A673 (cell line): ENCODE measurements at regions not wholly inside any gene's neighbourhood (a gene's known extent, or its start where the extent isn't known, plus 50 kb on each side); places are given as distances from the start of the nearest gene placed in this dataset.

ENCODE experiments used
- BruUV-seq: library from RNA; stranded (reverse); fragments of 400-500 nt; replicated peaks from 2 replicates; lab custom pipeline; 2021; lab: Mats Ljungman, UMichigan
- CTCF ChIA-PET: fragments of 300-600 bp; sonication (Branson Sonifier 250); formaldehyde crosslinking; loops from one replicate; lab custom pipeline; 2022; ENCODE audit warnings: antibody characterized with exemption; lab: Charles Lee
- POLR2A ChIA-PET: fragments of 300-600 bp; sonication (Branson Sonifier 250); formaldehyde crosslinking; loops from one replicate; lab custom pipeline; 2022; ENCODE audit warnings: antibody characterized with exemption; ENCODE audit not compliant: low non-redundant PET; lab: Charles Lee
- DNase-seq: peaks from one replicate; pipeline ENCODE4 v3.0.0-alpha.2; 2015; ENCODE audit warnings: low spot score
- H3K27ac ChIP-seq: fragments of 200-600 bp; sonication (generic); 2 replicates; pipeline ENCODE4 v1.5.1; 2016; ENCODE audit warnings: mixed run types, low read depth, mild to moderate bottlenecking, mixed read lengths, antibody characterized with exemption, low read length; ENCODE audit not compliant: poor library complexity, severe bottlenecking
- H3K27me3 ChIP-seq: fragments of 200-600 bp; sonication (generic); replicated peaks from 2 replicates; pipeline ENCODE4 v1.6.1; 2017; ENCODE audit warnings: mixed run types, low read depth, mild to moderate bottlenecking, mixed read lengths, antibody characterized with exemption, low read length; ENCODE audit not compliant: insufficient read depth, poor library complexity
- H3K36me3 ChIP-seq: fragments of 200-600 bp; sonication (generic); 2 replicates; pipeline ENCODE4 v1.6.1; 2016; ENCODE audit warnings: mixed run types, mild to moderate bottlenecking, mixed read lengths, antibody characterized with exemption, low read length; ENCODE audit not compliant: insufficient read depth, poor library complexity, severe bottlenecking
- H3K4me1 ChIP-seq: fragments of 200-600 bp; sonication (generic); 2 replicates; pipeline ENCODE4 v1.6.1; 2017; ENCODE audit warnings: mixed run types, mild to moderate bottlenecking, mixed read lengths, antibody characterized with exemption, low read length; ENCODE audit not compliant: insufficient read depth, poor library complexity, severe bottlenecking
- H3K4me3 ChIP-seq: fragments of 200-600 bp; sonication (generic); 2 replicates; pipeline ENCODE4 v1.5.1; 2016; ENCODE audit warnings: low read depth, mixed run types, mild to moderate bottlenecking, mixed read lengths, low read length; ENCODE audit not compliant: poor library complexity, severe bottlenecking
- H3K9me3 ChIP-seq: fragments of 200-600 bp; sonication (generic); 2 replicates; pipeline ENCODE4 v1.6.1; 2016; ENCODE audit warnings: mixed run types, low read depth, mild to moderate bottlenecking, mixed read lengths, antibody characterized with exemption, low read length; ENCODE audit not compliant: poor library complexity, severe bottlenecking
- CTCF ChIP-seq: fragments of 300-800, 200-600 bp; sonication (generic); conservative IDR thresholded peaks from 2 replicates; pipeline ENCODE4 v1.5.1; 2017; ENCODE audit warnings: low read depth, mild to moderate bottlenecking, antibody characterized with exemption, low read length, moderate library complexity, mixed read lengths
- EZH2 ChIP-seq: fragments of 200-600 bp; sonication (generic); IDR thresholded peaks from 2 replicates; pipeline ENCODE4 v1.6.1; 2017; ENCODE audit warnings: borderline replicate concordance, low read depth, mild to moderate bottlenecking, mixed read lengths, antibody characterized with exemption, low read length; ENCODE audit not compliant: poor library complexity, severe bottlenecking
- intact Hi-C: fragments of 100-400 bp; cut with micrococcal nuclease; formaldehyde crosslinking; loops from one replicate; pipeline ENCODE4 v1.10.0; 2022; ENCODE audit not compliant: unreplicated experiment

DNA sequence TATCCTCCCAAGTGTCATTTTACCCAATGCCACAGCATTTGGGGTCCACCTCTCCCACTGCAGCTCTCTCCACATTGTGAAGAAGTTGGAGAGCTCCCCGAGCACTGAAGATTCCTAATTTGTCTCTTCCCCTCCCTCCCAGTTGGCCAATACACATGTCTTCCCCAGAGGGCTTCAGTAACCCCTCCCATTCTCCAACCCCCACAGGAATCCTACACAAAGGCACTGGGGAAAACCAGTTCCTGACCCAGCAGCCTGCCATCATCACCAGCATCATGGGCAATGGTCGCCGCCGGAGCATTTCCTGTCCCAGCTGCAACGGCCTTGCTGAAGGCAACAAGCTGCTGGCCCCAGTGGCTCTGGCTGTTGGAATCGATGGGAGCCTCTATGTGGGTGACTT is 87.3 kb upstream of the WWC1 start:
- no TSS peak for BruUV-seq
- intact Hi-C loops = no loop called here
- Histone ChIP-seq H3K4me3 (no peak overlapping the region), H3K27me3 (no peaks in the 10 kb centered on the region), H3K36me3 (peaks cover 12% of the 10 kb centered on the region), H3K27ac (no peak overlapping the region), H3K4me1 (no peaks in the 10 kb centered on the region), H3K9me3 (no peaks in the 10 kb centered on the region)
- no peak for DNase-seq
- TF ChIP-seq CTCF (no peak), EZH2 (no peak)
- POLR2A ChIA-PET = no interaction called here
- CTCF ChIA-PET = no interaction called here

- Histone ChIP-seq H3K4me1 (no peaks in the 10 kb centered on the region), H3K27ac (no peak overlapping the region), H3K4me3 (no peak overlapping the region), H3K9me3 (no peaks in the 10 kb centered on the region), H3K36me3 (no peaks in the 10 kb centered on the region), H3K27me3 (no peaks in the 10 kb centered on the region)
- BruUV-seq = no TSS peak
- CTCF ChIA-PET = no interaction called here
- no peak for DNase-seq
- intact Hi-C loops = no loop called here
- POLR2A ChIA-PET = no interaction called here
- TF ChIP-seq CTCF (no peak), EZH2 (no peak)
Measured at GRCh38 chr5:168207450-168208029, 83.9 kb upstream of the WWC1 start.

DNA sequence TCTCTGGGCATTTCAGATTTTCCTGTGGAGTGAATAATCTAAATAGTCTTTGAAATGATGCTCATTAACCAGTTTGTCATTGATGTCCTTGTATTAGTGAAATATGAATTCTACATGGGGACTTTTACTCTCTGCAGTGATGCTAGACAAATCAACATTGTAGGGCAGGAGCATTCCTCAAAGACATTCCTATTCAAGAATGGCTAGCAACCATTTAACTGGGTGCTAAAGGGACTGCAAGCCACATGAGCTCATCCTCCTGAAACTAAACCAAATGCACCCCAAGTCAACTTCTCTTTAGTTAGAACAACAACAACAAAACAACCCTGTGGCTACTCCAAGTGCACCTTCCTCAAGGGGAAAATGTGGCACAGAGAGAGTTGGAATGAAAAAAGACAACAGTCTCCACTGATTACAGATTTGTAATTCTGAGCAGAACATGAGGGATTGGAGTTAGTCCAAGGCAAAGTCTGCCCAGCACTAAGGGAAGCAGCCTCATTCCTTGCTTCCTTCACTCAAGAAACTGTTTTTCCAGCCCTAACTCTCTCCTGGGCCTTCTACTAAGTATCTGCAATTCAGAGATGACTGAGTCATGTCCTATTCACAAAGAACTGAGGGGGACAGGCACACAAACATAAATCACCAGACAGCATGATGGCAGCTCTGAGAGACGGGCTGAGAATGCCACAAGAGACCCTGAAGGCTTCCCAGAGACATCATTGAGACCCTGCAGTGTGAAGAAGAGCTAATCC is 82.0 kb upstream of the WWC1 start:
- POLR2A ChIA-PET = no interaction called here
- TF ChIP-seq CTCF (no peak), EZH2 (no peak)
- Histone ChIP-seq H3K27ac (no peak overlapping the region), H3K4me3 (no peak overlapping the region), H3K36me3 (no peaks in the 10 kb centered on the region), H3K27me3 (no peaks in the 10 kb centered on the region), H3K9me3 (no peaks in the 10 kb centered on the region), H3K4me1 (peaks cover 2% of the 10 kb centered on the region)
- intact Hi-C loops = no loop called here
- BruUV-seq = no TSS peak
- peak; percentile 15 for DNase-seq
- CTCF ChIA-PET = no interaction called here
